ENCODE measurements at regions not wholly inside any gene's neighbourhood (a gene's known extent, or its start where the extent isn't known, plus 50 kb on each side); places are given as distances from the start of the nearest gene placed in this dataset.

DNA sequence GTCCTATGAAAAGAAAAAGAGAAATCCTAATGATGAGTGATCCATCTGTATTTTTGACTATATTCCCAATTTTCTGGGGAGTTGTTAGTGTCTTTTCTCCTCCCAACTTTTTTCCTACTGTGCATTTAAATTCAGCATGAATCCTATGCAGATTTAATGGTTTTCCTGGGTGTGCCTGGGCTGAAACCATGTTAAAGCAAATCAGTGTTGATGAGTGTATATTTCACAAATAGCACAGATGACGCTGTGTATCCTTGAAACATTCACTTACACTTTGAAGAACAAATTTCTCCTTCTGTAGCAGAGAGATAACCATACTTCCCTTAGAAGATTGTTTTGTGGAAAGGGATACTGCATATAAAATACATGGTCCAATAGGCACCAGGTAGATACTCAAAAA, 114.3 kb downstream of the TRIB2 start:
- TF ChIP-seq, protein P1, sequence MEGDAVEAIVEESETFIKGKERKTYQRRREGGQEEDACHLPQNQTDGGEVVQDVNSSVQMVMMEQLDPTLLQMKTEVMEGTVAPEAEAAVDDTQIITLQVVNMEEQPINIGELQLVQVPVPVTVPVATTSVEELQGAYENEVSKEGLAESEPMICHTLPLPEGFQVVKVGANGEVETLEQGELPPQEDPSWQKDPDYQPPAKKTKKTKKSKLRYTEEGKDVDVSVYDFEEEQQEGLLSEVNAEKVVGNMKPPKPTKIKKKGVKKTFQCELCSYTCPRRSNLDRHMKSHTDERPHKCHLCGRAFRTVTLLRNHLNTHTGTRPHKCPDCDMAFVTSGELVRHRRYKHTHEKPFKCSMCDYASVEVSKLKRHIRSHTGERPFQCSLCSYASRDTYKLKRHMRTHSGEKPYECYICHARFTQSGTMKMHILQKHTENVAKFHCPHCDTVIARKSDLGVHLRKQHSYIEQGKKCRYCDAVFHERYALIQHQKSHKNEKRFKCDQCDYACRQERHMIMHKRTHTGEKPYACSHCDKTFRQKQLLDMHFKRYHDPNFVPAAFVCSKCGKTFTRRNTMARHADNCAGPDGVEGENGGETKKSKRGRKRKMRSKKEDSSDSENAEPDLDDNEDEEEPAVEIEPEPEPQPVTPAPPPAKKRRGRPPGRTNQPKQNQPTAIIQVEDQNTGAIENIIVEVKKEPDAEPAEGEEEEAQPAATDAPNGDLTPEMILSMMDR (IDR thresholded peaks at IDR 0.05) = no peak
- TF ChIP-seq EZH2phosphoT487 (IDR thresholded peaks at IDR 0.05) (no peak), EZH2 (IDR thresholded peaks at IDR 0.05) (no peak)
